PC-9 (cell line): ENCODE measurements at regions not wholly inside any gene's neighbourhood (a gene's known extent, or its start where the extent isn't known, plus 50 kb on each side); places are given as distances from the start of the nearest gene placed in this dataset.

Source experiments
- BruUV-seq: library from RNA; stranded (reverse); fragments of 400-500 nt; replicated peaks from 2 replicates; lab custom pipeline; 2021; lab: Mats Ljungman, UMichigan
- CTCF ChIA-PET: fragments of 300-600 bp; sonication (Branson Sonifier 250); formaldehyde crosslinking; loops from one replicate; lab custom pipeline; 2022; ENCODE audit warnings: antibody characterized with exemption; lab: Charles Lee
- POLR2A ChIA-PET: fragments of 300-600 bp; sonication (Branson Sonifier 250); formaldehyde crosslinking; loops from one replicate; lab custom pipeline; 2022; ENCODE audit warnings: antibody characterized with exemption; ENCODE audit not compliant: unreplicated experiment; lab: Charles Lee
- DNase-seq, 2 experiments: peaks; one replicate each; pipeline versions ENCODE4 v3.0.0 to v3.0.0-alpha.2; 2015 to 2022; ENCODE audit warnings: mixed read lengths in 1 of 2
- H2AFZ ChIP-seq: fragments of 200-600 bp; sonication (generic); 2 replicates; pipeline ENCODE4 v1.8.1; 2017; ENCODE audit warnings: antibody characterized with exemption
- H3F3A ChIP-seq: fragments of 200-600 bp; sonication (generic); 2 replicates; pipeline ENCODE4 v1.8.1; 2017; ENCODE audit warnings: antibody characterized with exemption, mild to moderate bottlenecking, low read depth; ENCODE audit not compliant: insufficient read depth
- H3K27ac ChIP-seq: fragments of 200-600 bp; sonication (generic); 2 replicates; pipeline ENCODE4 v1.6.1; 2016; ENCODE audit warnings: mixed run types
- H3K27me3 ChIP-seq: fragments of 200-600 bp; sonication (generic); 2 replicates; pipeline ENCODE4 v1.6.1; 2016; ENCODE audit warnings: low read depth, mixed run types; ENCODE audit not compliant: insufficient read depth
- H3K36me3 ChIP-seq: fragments of 200-600 bp; sonication (generic); 2 replicates; pipeline ENCODE4 v1.6.1; 2016; ENCODE audit warnings: low read depth, mixed run types
- H3K4me1 ChIP-seq: fragments of 200-600 bp; sonication (generic); replicated peaks from 2 replicates; pipeline ENCODE4 v1.6.1; 2016; ENCODE audit warnings: mixed run types; ENCODE audit not compliant: insufficient read depth
- H3K4me2 ChIP-seq: fragments of 200-600 bp; sonication (generic); 2 replicates; pipeline ENCODE4 v1.6.1; 2017; ENCODE audit warnings: mixed run types
- H3K4me3 ChIP-seq: fragments of 200-600 bp; sonication (generic); 2 replicates; pipeline ENCODE4 v1.6.1; 2016; ENCODE audit warnings: mixed run types
- H3K79me2 ChIP-seq: fragments of 200-600 bp; sonication (generic); 2 replicates; pipeline ENCODE4 v1.6.1; 2017; ENCODE audit warnings: low read depth, mixed run types
- H3K9me2 ChIP-seq: fragments of 200-600 bp; sonication (generic); 2 replicates; pipeline ENCODE4 v1.8.1; 2017; ENCODE audit warnings: mild to moderate bottlenecking; ENCODE audit not compliant: insufficient read depth
- H3K9me3 ChIP-seq: fragments of 200-600 bp; sonication (generic); 2 replicates; pipeline ENCODE4 v1.8.1; 2016; ENCODE audit warnings: low read depth; ENCODE audit not compliant: insufficient read depth
- H4K20me1 ChIP-seq: fragments of 200-600 bp; sonication (generic); 2 replicates; pipeline ENCODE4 v1.8.1; 2017; ENCODE audit not compliant: insufficient read depth
- EZH2 ChIP-seq: fragments of 200-600 bp; sonication (generic); IDR thresholded peaks from 2 replicates; pipeline ENCODE4 v1.8.0; 2017; ENCODE audit warnings: antibody characterized with exemption, low read depth
- intact Hi-C: fragments of 100-400 bp; cut with micrococcal nuclease; formaldehyde crosslinking; loops from one replicate; pipeline ENCODE4 v1.10.0; 2022; ENCODE audit not compliant: unreplicated experiment
- TF ChIP-seq, protein P1 (sequence below): fragments of 200-600 bp; sonication (generic); conservative IDR thresholded peaks from 2 replicates; pipeline ENCODE4 v1.6.1; 2017; ENCODE audit warnings: mixed run types, antibody characterized with exemption, mild to moderate bottlenecking, moderate library complexity

DNA sequence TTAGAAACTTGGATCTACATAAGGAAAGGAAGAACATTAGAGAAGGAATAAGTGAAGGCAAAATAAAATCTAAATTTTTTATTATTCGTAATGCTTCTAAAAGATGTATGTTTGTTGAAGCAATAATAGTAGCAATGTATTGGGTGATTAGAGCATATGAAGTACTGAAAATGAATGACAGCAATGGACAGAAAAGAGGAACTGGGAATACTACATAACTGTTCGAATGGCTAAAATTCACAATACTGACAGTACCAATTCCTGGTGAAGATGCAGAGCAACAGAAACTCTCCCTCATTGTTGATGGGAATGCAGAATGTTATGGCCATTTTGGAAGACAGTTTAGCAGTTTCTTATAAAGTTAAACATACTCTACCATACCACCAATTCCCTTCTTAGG, 177.3 kb upstream of the SPEF2 start:
- Histone ChIP-seq H3K9me3 (no peaks in the 10 kb centered on the region), H3K79me2 (no peaks in the 10 kb centered on the region), H2AFZ (no peak overlapping the region), H4K20me1 (no peaks in the 10 kb centered on the region), H3K4me3 (no peak overlapping the region), H3K36me3 (no peaks in the 10 kb centered on the region), H3K4me2 (no peak overlapping the region), H3K27me3 (peaks cover 10% of the 10 kb centered on the region; the same call in 1 of the 2 replicates), H3K27ac (no peak overlapping the region), H3K4me1 (no peaks in the 10 kb centered on the region), H3F3A (no peaks in the 10 kb centered on the region), H3K9me2 (no peaks in the 10 kb centered on the region; the same call in 1 of the 2 replicates)
- no TSS peak for BruUV-seq
- ChIA-PET CTCF (no interaction called here), POLR2A (no interaction called here)
- intact Hi-C loops, result no loop called here
- TF ChIP-seq, protein P1, sequence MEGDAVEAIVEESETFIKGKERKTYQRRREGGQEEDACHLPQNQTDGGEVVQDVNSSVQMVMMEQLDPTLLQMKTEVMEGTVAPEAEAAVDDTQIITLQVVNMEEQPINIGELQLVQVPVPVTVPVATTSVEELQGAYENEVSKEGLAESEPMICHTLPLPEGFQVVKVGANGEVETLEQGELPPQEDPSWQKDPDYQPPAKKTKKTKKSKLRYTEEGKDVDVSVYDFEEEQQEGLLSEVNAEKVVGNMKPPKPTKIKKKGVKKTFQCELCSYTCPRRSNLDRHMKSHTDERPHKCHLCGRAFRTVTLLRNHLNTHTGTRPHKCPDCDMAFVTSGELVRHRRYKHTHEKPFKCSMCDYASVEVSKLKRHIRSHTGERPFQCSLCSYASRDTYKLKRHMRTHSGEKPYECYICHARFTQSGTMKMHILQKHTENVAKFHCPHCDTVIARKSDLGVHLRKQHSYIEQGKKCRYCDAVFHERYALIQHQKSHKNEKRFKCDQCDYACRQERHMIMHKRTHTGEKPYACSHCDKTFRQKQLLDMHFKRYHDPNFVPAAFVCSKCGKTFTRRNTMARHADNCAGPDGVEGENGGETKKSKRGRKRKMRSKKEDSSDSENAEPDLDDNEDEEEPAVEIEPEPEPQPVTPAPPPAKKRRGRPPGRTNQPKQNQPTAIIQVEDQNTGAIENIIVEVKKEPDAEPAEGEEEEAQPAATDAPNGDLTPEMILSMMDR, result no peak
- TF ChIP-seq EZH2, result no peak
- DNase-seq, result no peak

DNA sequence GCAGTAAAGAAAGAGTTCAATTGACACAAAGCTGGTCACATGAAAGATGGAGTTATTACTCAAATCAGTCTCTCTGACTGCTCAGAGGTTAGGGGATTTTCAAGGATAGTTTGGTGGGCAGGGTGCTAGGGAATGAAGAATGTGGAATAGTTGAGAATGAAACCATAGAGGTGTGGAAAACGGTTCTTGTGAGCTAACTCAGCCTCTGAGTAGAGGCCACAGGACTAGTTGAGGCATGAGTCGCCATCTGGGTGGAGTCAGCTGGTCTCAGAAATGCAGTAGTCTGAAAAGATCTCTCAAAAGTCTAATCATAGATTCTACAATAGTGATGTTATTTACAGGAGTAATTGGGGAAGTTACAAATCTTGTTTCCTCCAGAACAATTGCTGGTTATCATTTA, 178.9 kb upstream of the SPEF2 start:
- H3K4me2 ChIP-seq, result no peak overlapping the region
- H3K4me3 ChIP-seq, result no peak overlapping the region
- H3K27ac ChIP-seq, result no peak overlapping the region
- no peak overlapping the region for H2AFZ ChIP-seq
- ChIA-PET CTCF (no interaction called here), POLR2A (no interaction called here)
- H3K36me3 ChIP-seq, result no peaks in the 10 kb centered on the region
- TF ChIP-seq, protein P1, result no peak
- TF ChIP-seq EZH2, result no peak
- no peaks in the 10 kb centered on the region for H3F3A ChIP-seq
- no TSS peak for BruUV-seq
- no peak for DNase-seq
- H3K79me2 ChIP-seq, result no peaks in the 10 kb centered on the region
- no peaks in the 10 kb centered on the region for H3K9me3 ChIP-seq
- intact Hi-C loops, result no loop called here
- H4K20me1 ChIP-seq, result no peaks in the 10 kb centered on the region
- no peaks in the 10 kb centered on the region; the same call in 1 of the 2 replicates for H3K9me2 ChIP-seq
- peaks cover 10% of the 10 kb centered on the region; the same call in 1 of the 2 replicates for H3K27me3 ChIP-seq
- H3K4me1 ChIP-seq, result no peaks in the 10 kb centered on the region

DNA sequence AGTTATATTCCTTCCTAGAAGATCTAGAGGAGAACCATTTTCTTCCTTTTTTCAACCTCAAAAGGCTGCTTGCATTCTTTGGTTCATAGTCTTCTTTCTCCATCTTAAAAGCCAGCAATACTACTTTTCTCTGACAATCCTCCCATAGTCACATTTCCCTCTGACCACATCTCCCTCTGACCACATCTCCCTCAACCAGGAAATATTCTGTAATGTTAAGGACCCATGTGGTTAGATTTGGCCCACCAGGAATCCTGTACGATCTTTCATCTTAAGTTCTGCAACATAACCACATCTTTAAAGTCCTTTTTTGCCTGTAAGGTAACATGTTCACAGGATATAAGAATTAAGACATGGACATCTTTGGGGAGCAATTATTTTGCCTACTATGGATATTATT, 179.4 kb upstream of the SPEF2 start:
- no peak overlapping the region for H3K4me3 ChIP-seq
- intact Hi-C loops, result no loop called here
- ChIA-PET POLR2A (no interaction called here), CTCF (no interaction called here)
- TF ChIP-seq, protein P1, result no peak
- TF ChIP-seq EZH2, result no peak
- no peak for DNase-seq
- H3K36me3 ChIP-seq, result no peaks in the 10 kb centered on the region
- H3F3A ChIP-seq, result no peaks in the 10 kb centered on the region
- H2AFZ ChIP-seq, result no peak overlapping the region
- H3K4me2 ChIP-seq, result no peak overlapping the region
- no peaks in the 10 kb centered on the region for H3K4me1 ChIP-seq
- H3K27ac ChIP-seq, result no peak overlapping the region
- peaks cover 11% of the 10 kb centered on the region; the same call in 1 of the 2 replicates for H3K27me3 ChIP-seq
- H3K9me2 ChIP-seq, result no peaks in the 10 kb centered on the region; the same call in 1 of the 2 replicates
- no peaks in the 10 kb centered on the region for H4K20me1 ChIP-seq
- H3K79me2 ChIP-seq, result no peaks in the 10 kb centered on the region
- no peaks in the 10 kb centered on the region for H3K9me3 ChIP-seq
- BruUV-seq, result no TSS peak
